GM18867 (cell line): ENCODE measurements at regions not wholly inside any gene's neighbourhood (a gene's known extent, or its start where the extent isn't known, plus 50 kb on each side); places are given as distances from the start of the nearest gene placed in this dataset.
"Not testable (repeated sequence)": the region's sequence is repeated elsewhere in the genome, so short reads cannot be mapped to it uniquely, and the experiment has no call there.

Experiments
- ATAC-seq: cut with Tn5 transposase; IDR thresholded peaks from one replicate; pipeline ENCODE4 v1.9.1; 2021; ENCODE audit warnings: mild to moderate bottlenecking, moderate library complexity; ENCODE audit not compliant: unreplicated experiment

DNA sequence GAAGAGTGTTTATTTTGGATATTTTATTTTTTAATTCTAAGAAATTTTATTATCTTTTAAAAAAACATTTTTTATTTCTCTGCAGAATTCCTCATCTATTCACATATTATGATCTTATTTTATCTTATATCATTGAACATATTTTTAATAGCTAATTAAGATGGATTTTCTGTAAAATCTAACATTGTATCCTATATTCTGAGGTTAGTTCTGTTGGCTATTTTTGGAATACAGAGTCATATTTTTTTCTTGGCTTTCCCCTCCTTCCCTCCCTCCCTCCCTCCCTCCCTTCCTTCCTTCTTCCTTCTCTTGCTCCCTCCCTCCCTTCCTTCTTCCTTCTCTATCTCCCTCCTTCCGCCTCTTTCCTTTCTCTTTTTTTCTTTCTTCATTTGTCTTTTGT, 2326.6 kb upstream of the RAG2 start:
- ATAC-seq = no peak

GRCh38 chr11:38900211-38900610, 2302.2 kb upstream of the RAG2 start:
- no peak for ATAC-seq

DNA sequence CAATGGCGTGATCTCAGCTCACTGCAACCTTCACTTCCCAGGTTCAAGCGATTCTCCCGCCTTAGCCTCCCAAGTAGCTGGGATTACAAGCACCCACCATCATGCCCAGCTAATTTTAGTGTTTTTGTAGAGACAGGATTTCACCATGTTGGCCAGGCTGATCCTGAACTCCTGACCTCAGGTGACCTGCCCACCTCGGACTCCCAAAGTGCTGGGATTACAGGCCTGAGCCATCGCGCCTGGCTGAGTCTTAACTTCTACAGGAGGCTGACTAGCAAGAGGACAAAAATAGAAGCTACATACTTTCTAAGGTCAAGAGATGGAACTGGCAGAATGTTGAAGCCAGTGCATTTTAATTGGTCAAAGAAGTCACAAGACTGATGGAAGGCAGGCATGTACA, 2296.2 kb upstream of the RAG2 start:
- not testable (repeated sequence) for ATAC-seq

DNA sequence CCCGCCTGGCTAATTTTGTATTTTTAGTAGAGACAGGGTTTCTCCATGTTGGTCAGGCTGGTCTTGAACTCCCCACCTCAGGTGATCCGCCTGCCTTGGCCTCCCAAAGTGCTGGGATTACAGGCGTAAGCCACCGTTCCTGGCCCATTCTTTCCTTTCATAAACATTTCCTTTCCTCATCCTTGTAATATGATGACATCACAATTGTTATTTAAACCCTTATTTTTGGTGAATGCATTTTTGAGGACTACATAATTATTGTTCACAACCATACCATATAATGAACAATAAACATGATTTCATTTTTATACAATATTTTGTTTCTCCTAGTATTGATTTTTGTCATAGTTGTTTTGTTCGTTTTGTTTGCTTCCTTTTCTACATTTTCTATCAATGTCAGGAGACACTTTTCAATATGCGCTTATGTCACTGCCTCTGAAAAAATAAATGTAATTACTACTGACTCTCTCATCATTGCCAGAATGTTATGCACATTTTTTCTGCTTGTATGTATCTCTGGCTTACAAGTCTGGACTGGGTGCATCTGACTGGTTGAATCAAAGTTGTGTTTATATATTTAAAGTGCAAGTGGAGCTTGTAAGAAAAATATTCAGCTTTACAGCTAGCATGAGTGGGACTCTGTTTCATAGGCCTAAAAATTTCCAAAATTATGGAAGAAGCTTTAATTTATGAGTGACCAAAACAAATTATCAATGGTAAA, 2286.3 kb upstream of the RAG2 start:
- ATAC-seq = no peak

DNA sequence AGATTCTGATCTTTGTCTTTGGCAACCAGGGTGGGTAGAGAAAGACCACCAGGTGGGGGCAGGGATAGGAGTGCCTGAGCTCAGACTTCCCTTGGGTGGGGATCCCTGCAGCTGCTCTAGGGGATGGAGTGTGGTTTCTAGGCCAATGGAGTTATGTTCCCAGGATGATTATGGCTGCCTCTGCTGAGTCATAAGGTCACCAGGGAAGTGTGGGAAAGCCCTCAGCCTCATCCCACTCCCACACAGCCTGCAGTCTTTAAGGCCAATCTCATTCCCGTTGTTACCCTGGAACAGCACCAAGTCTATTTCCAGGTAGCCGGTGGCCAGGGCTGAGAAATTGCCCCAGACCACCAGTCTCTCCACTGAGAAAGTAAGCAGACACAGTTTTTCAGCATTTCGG, 2269.3 kb upstream of the RAG2 start:
- no peak for ATAC-seq

DNA sequence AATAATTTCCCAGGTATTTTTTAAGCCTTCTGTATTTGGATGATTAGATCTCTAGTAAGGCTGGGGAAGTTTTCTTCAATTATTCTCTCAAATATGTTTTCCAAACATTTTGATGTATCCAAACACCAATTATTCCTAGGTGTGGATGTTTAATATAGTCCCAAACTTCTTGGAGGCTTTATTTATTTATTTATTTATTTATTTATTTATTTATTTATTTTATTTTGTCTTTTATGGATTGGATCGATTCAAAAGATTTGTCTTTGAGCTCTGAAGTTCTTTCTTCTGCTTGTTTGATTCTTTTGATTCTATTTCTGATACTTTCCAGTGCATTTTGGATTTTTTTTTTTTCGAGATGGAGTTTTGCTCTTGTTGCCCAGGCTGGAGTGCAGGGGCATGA, 2267.9 kb upstream of the RAG2 start:
- ATAC-seq = no peak

DNA sequence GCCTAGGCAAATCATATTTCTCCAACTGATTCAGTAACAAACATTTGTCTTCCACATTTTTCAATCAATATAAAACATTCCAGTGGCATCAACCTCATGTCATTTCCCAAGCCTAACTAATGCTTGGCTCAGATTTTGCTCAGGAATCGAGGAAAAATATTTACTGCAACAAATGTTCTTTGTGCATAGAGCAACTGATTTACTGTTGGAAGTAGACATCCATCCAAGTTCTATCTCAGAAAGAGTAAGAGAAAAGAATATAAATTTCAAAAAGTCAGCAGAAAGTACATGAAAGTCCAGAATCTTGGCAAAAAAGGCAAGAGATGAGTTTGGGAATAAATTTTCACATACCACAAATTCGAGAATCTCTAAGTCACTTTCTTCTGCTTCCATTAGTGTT, 2245.0 kb upstream of the RAG2 start:
- ATAC-seq = no peak

DNA sequence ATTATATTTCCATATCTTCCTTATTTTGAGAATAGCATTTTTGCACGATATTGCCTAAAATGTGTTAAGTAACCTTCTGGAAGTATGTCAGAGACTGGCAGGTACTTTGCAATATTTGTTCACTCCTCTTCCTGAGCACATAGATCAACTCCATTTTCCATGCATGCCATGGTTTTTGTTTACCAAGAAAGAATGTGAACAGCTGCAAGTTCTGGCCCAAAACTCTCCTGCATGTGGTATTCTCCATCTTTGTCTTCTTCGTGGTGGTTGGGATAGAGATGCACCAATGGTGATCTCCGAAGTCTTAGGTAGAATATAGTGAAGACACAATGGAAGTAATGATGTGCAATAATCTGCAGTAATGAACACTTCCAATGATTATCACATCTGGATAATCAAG, 2241.0 kb upstream of the RAG2 start:
- ATAC-seq = no peak

GRCh38 chr11:38835966-38836365, 2237.9 kb upstream of the RAG2 start:
- ATAC-seq = no peak

- no peak for ATAC-seq
Measured at GRCh38 chr11:38824573-38824972, 2226.5 kb upstream of the RAG2 start.

DNA sequence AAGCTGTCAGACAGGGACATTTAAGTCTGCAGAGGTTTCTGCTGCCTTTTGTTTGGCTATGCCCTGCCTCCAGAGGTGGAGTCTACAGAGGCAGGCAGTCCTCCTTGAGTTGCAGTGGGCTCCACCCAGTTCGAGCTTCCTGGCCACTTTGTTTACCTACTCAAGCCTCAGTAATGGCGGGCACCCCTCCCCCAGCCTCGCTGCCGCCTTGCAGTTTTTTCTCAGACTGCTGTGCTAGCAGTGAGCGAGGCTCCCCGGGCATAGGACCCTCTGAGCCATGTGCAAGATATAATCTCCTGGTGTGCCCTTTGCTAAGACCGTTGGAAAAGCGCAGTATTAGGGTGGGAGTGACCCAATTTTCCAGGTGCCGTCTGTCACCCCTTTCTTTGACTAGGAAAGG, 2223.8 kb upstream of the RAG2 start:
- ATAC-seq = not testable (repeated sequence)

GRCh38 chr11:38819981-38820380, 2221.9 kb upstream of the RAG2 start:
- no peak for ATAC-seq

DNA sequence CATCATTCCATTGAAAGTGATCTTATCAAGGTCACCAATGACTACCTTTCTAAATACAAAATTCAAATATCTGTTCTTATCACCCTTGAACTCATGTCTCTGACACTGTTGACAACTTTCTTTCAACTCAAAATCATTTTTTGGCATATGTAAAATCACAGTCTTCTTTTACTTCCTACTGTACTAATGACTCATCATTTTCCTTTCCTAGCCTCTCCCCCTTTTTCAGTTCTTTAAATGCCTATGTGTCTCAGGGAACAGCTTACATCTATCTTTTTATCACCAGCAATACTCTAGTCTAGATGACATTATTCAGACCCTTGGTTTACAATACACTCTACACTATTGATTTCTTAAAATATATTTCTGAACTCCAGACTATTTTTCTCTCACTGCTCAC, 2220.7 kb upstream of the RAG2 start:
- no peak for ATAC-seq

- ATAC-seq = no peak
Measured at GRCh38 chr11:38814670-38815069, 2216.6 kb upstream of the RAG2 start.

DNA sequence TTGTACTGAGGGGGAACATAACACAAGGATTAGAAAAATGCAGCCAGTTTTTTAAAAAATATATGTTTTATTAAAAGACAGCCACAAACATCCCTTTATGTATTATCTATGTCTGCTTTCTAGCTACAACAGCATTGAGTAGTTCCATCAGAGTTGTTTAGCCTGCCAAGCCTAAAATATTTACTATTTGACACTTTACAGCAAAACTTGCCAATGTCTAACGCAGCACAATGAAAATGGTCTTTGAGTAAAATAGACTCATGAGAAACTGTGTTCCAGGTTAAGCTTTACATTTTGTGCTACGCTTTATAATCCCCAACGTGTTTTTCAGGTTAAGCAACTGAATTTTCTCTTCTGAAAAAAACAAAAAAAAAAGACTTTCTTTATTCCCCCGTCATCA, 2211.5 kb upstream of the RAG2 start:
- no peak for ATAC-seq

DNA sequence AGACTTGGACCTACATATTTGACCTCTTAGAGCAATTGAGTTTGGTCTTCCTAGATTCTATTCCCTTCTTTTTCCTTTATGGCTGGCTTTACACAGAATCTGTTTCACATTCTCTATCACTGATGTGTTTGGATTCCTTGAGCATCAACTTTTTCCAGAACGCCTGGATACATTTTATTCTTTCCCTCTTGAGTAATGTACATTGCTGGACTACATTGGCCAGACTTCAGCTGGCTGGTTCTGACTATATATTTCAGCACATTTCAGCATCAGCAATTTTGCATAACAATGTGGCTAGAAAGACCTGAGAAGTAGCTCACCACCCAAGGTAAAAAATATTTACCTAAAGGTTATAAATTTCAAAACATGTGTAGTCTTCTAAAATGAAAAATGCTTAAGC, 2198.2 kb upstream of the RAG2 start:
- no peak for ATAC-seq

DNA sequence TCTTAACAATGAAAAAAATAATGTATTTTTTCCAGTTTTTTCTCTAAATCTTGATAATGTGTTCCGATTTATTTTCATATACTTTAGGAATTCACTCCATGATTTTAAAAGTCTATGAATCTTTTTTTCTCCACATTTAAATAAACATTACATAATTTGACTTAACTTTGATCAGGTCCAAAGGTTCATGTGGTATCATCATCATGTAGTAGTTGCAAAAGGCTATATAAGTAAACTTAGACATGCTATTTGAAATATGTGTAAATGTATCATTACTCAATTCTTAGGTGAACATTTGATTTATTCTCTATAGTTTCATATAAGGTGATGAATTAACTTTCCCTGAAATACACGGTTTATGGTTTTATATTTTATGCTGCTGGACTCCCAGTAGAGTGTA, 2197.0 kb upstream of the RAG2 start:
- ATAC-seq = no peak

DNA sequence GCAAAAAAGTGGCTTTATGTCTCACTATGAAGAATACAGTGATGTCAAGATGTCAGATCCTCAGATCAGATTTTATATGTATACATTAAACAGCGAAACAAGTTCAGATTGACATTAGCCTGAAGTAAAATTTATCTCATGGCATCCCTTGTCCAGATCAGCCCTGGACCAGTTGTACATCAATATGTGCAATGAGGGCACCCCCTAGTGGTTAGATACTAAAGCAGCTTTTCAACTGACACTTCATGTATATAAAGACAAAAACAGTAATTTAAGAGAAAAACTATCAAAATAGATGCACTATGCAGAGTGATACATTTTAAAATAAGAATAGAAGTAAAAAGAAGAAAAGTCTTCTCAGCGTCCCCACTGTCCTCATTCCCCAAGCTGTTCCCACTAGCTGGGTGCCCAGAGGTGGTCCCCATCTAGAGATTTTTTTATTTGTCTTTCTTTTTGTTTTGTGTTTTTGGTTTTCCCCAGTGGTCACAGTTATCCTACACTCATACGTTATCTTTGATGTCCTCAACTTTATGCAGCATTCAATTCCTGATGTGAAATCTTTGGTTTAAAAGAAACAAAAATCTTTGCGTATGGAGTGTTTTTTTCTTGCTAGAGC, 2193.4 kb upstream of the RAG2 start:
- ATAC-seq = peak; percentile 91

DNA sequence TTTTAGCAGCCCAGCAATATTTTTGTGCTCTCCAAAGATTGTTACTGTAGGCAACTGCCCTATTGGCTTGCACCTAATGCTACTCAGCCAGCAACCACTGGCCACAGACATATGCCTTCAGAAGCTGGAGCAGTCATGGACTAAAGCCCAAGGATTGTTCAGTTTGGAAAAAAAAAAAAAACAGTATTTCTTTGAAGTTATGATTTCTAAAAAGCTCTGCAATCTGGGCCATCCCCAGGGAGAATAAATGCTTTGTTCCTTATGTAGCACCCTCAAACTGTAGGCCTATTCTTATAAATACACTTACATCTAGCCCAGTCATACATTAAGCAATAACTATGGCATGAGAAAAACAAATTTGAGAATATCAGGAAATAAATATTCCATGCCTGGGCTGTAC, 2190.5 kb upstream of the RAG2 start:
- no peak for ATAC-seq

DNA sequence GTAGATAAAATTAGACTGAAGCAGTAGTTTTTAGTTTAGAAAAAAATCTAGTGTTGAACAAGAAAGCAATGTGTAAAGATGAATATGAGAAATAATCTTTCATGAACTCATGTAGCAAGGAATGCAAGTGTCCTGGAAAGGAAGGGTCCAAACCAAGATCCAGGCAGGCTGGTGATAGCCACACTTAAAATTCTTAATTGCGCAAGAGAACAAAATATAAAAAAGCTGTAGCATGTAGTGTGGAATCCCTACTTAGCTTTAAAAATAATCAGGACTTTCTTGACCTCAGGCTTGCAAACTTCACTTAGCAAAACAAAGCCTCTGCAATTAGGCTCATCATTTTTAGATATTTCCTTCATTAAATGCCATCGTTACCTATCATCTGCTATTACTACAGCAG, 2186.1 kb upstream of the RAG2 start:
- no peak for ATAC-seq

DNA sequence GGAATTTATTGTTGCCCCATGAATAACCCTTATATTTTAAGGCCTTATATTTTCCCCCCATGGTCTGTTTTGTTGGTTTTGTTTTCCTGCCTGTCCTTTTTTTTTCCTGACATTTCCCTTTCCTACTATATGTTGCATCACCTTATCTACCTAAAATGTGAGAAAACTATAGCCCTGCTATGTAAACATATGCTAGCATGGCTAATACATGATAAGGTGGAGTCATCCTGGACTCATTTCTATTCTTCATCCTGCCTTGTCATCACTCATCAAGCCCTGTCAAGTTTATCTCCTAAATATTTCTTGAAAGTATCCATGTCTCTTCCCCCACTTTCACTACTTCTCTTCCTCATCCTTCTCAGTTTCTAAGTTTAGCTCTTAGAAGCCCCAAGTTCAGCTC, 2168.8 kb upstream of the RAG2 start:
- ATAC-seq = no peak

- ATAC-seq = no peak
Measured at GRCh38 chr11:38759394-38759793, 2161.4 kb upstream of the RAG2 start.

DNA sequence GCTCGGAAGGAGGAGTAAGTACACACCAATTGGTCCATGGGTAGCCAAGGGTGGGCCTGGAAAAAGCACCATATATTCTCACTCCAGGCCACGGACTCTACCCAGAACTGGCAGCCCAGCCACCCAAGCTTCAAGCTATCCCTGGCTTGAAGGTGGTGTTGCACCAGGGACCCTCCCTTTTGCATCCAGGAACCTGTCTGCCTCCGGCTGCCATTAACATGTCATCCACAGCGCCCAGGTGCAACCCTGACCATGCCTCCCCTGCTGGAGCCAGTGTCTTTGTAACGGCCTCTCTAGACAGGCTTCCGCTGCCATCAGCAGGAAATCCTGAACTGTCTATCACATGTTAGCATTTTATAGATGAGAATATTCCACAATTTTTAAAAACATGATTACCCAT, 2158.5 kb upstream of the RAG2 start:
- no peak for ATAC-seq
